HG02852 (cell line): ENCODE measurements at regions not wholly inside any gene's neighbourhood (a gene's known extent, or its start where the extent isn't known, plus 50 kb on each side); places are given as distances from the start of the nearest gene placed in this dataset.
A peak's percentile ranks its signal among the peaks of the same experiment; 100 is the strongest.
"Not testable (repeated sequence)": the region's sequence is repeated elsewhere in the genome, so short reads cannot be mapped to it uniquely, and the experiment has no call there.

Source experiments
- ATAC-seq: cut with Tn5 transposase; IDR thresholded peaks from one replicate; pipeline ENCODE4 v1.9.1; 2021; ENCODE audit warnings: mild to moderate bottlenecking, moderate library complexity; ENCODE audit not compliant: unreplicated experiment

GRCh38 chr3:118760585-118761290 is 273.9 kb downstream of the IGSF11 start:
- ATAC-seq = no peak

DNA sequence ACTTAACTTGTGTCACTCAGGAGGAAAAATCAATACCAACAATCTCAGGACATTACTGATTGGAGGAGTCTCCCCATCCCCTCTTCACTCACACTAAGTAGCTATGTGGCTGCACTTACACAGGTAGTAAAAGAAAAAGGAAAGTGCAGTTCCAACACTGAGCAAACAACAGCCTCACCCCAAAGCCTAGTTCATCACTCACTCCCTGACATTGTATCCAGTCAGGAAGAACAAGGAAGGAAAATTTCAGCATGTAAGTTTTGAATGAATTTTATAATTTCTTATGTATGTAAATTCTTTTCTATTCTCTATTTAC is 273.4 kb downstream of the IGSF11 start:
- no peak for ATAC-seq

DNA sequence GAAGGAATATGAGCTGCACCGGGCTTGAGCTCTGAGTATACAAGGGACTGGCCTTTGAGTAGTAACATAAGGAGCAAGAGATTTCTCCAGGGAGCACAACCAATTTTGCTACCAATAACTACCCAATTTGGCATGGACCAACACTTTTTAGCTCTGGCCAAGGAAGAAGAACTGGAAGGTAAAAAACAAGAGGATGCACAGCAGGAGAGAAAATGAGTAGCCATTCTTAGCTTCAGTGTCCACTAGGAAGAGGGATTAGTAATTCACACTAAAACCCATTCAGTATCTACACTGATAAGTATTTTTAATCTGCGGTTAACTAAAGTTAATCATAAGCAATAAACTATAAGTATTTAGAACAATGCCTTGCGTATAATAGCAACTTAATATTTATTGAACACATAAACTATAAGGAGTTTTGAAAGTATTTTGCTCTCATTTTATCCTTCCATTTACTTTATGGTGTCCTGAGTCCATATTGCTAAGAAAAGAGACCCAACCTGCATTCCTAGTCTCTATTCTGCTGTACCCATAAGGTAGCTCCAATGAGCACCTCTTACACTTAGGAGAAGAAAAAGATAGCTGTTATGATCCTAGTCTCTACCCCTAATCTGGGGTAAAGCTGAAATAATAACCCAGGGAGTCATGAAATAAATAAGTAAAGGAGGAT is 268.9 kb downstream of the IGSF11 start:
- peak; percentile 16 for ATAC-seq

DNA sequence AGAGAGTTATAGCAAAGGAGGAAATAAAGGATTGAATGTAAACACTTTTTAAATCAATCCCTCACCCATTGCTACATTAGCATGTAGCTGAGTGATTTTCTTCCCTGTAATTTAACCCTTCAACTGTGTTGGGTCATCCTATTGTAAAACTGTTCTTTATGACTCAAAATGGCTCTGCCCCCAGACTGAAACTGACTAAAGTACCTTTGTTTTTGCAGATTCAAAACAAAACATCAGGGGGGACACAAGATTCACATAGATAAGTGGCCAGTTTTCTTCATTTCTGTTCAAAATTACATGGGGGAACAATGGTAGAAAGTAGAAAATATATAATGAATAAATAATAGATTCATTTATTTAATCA is 268.4 kb downstream of the IGSF11 start:
- peak; percentile 78 for ATAC-seq

GRCh38 chr3:118772036-118772435 is 262.6 kb downstream of the IGSF11 start:
- no peak for ATAC-seq

DNA sequence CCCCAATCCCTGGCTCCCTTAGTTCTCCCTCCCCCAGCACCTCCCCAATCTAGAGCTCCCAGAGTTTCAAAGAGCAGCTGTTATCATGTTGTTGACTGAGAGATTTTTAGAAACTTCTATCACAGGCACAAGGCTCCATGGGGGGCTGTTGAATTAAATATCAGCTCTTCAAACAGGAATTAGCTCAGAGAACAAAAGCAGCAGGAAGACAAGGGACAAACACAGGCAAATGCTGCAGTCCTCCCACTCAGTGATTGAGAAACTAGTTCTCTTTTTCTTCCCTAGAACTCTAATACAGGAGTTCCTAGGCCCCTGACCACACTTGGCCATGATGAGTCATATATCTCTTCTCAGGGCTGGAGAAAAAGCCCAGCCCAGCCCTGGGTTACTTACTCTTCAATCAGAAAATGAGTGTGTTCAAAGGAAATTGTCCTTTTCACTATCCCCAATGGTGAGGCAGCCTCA is 262.1 kb downstream of the IGSF11 start:
- peak; percentile 99 for ATAC-seq

DNA sequence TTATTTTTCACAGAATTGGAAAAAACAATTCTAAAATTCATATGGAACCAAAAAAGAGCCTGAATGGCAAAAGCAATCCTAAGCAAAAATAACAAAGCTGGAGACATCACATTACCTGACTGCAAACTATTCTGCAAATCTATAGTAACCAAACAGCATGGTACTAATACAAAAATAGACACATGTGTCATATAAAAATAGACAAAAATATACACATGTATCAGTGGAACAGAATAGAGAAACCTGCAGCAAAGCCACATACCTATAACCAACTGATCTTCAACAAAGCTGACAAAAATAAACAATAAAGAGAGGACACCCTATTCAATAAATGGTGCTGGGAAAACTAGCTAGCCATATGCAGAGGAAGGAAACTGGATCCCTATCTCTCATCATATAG is 259.6 kb downstream of the IGSF11 start:
- ATAC-seq = no peak

DNA sequence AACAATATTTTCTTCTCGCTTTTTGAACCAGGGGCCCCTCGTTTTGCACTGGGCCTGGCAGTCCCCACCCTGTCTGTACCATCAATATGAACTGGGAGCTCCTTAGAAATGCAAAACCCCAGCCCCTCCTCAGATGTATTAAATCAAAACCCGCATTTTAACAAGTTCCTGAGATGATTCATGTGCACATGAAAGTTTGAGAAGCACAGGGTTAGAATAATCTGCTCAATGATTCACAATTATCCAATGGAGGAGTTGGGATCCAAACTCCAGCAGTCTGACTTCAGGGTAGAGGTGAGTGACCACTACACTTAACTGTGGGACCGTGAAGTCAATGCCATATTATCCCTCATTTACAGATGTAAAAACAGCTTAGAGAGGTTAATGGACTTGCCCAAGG is 256.4 kb downstream of the IGSF11 start:
- ATAC-seq = no peak

DNA sequence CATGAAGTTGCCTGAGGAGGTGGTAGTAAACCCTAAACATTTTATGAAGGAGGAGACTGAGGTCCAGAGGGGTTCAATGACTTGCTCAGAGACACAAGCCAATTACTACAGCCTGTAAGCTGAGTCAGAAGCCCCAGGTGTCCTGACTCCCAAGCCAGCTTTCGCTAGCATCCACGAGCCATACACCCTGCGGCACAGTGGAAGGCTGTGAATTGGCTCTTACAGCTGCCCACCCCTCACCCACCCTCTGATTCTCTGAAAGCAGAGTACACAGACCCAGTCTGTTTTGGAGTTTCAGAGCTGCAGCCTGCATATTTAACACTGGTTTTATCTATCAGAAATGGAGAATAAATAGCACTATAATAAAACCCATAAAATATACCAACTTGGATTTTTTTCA is 253.4 kb downstream of the IGSF11 start:
- no peak for ATAC-seq

- no peak for ATAC-seq
These were observed 252.8 kb downstream of the IGSF11 start for GRCh38 chr3:118781839-118782238.

GRCh38 chr3:118782755-118783202 is 251.9 kb downstream of the IGSF11 start:
- ATAC-seq = peak; percentile 95

DNA sequence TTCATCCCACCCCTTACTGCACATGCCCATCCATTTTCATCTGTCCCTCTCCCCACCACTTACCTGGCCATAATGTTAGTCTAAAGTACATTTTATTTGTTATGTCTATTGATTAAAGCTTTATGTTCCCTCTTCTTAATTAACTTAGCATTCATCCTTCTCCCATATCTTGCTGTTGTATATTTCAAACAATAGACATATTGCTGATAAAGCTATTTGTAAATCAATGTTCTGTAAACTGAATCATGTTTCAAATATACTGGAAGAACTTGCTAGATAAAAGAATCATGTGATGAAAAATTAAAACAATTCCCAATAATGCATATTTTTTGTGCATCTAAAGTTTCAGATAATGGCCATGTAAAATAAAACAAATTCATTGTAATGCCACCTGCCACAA is 249.2 kb downstream of the IGSF11 start:
- no peak for ATAC-seq

GRCh38 chr3:118791246-118791645 is 243.4 kb downstream of the IGSF11 start:
- no peak for ATAC-seq

- no peak for ATAC-seq
These were observed 242.5 kb downstream of the IGSF11 start for GRCh38 chr3:118792191-118792590.

- no peak for ATAC-seq
These were observed 241.5 kb downstream of the IGSF11 start for GRCh38 chr3:118793176-118793575.

DNA sequence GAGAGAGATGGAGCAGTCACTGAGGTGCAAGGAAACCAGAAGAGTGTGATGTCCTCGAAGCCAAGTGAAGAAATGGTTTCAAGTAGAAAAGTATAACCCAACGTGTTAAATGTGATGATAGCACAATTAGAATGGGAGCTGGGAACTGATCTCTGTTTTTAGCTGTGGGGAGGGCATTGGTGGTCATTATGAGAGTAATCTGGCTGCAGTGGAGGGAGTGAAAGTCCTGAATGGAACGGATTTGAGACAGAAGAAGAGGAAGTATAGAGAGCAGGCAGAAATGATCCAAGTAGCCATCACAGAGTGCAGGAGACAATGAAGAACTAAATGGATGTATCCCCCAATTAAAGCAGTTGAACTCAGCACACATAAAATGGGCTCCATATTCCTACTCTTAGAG is 235.3 kb downstream of the IGSF11 start:
- ATAC-seq = no peak

DNA sequence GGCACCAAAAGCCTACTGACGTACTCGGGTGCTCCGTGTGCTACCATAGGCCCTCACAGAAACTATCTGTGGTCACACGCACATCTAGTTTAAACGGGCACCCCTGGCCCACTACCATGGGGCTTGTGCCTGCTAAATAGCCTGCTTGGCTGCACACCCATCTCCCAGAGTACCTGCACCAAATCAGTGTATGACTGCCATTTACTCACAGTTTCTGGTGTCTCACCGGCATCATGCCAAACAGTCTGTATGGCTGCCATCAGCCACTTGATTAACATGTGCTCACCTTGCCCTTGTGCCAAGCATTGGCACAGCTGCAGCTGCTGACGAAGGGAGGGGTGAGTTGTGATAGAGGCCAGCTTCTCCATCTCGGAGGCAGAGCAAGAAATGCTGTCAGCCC is 232.7 kb downstream of the IGSF11 start:
- no peak for ATAC-seq

DNA sequence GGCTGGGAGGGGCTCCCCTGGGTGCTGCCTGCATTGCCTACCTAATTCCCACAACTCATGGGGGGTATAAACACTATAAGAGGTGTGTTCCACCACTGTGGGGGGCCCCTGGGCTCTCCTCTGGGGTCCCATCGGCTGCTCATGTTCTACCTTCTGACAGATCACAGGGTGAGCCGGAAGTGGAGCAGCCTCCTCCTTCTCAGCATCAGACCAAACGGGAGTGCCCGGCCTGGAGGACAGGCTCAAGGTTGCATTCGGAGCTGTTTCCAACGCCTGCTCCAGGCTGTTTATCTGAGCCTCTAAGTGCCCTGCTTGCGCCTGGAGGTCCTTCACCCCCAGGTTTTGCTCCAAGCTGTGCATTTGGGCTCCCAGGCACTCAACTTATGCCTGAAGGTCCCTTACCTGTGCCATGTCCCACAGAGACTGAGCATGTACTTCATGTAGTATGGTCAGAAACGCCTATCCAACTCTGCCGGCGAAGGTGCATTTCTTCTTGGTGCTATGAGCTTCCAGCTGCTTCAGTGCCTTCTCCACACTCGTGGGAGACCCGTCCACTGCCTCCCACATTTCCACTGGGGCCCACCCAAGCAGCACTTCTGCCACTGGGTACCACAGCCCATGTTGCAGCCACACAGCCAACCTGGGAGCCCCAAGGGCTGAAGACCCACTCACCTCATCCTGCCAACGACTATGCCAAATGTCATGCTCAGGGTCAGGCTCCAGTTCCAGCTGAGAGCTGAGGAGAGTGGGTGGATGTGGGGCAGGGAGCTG is 232.1 kb downstream of the IGSF11 start:
- no peak for ATAC-seq

DNA sequence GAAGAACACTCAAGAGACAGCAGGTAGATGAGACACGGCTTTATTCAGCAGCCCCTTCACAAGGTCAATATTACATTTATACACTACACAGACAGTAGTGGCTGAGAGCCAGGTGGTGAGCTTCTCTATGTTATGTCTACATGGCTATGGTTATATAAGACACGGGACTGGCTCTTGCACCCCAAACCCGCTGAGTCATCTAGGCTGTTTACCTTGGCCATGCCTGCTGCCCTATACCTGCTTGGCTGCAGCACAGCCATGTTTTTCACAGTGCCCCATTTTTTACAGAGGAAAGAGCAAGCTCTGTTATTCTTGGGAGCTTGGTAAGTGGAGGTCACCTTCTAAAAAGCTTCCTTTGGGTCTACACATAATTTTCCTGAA is 231.6 kb downstream of the IGSF11 start:
- ATAC-seq = no peak

DNA sequence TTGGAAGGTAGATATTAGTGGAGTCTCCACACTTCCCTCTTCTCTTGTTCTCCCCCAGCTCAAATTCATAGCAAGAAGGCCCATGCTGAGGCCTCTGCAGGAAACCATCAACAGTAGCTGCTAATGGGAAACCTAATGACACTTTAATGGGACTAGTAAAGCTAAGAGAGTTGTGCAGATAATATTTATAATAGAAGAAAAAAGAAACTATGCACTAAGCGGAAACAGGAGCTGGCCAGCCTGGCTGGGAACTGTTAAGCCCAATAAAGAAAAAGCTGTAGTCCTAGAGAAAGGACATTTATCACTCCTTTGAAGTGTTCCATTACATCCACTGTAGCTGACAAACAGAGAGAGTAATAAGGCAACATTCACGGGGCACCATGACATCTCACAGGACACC is 229.6 kb downstream of the IGSF11 start:
- no peak for ATAC-seq

DNA sequence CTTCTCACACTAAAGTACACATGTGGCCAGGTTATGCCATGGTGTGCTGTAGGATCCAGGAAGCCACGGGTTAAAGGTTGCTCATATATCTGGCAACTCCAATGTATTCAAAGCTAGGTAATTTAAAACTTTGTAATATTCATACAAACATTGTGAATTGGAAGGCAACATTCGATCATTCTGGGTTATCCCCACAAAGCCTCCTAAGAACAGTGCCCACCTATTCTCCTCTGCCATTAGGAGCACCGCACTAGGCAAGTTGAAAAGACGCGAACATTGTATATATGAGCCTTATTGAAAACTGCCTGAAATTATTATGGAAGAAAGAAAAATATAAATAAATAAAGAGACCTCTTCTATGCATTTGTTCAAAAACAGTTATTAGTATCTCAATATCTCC is 228.2 kb downstream of the IGSF11 start:
- no peak for ATAC-seq

DNA sequence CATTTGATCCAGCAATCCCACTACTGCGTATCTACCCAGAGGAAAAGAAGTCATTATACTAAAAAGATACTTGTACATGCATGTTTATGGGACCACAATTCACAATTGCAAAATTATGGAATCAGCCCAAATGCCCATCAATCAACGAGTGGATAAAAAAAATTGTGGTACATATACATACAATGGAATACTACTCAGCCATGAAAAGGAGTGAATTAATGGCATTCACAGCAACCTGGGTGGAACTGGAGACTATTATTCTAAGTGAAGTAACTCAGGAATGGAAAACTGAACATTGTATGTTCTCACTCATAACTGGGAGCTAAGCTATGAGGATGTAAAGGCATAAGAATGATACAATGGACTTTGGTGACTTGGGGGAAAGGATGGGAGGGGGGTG is 227.3 kb downstream of the IGSF11 start:
- ATAC-seq = not testable (repeated sequence)
